Brain microvascular endothelial cell (primary cell): ENCODE measurements at regions not wholly inside any gene's neighbourhood (a gene's known extent, or its start where the extent isn't known, plus 50 kb on each side); places are given as distances from the start of the nearest gene placed in this dataset.

Source experiments
- DNase-seq: peaks from one replicate; pipeline ENCODE4 v3.0.0-alpha.2; 2020
- H3K27ac ChIP-seq: fragments of 250-450 bp; sonication (Bioruptor Pico); 2 replicates; pipeline ENCODE4 v1.5.1; 2020; ENCODE audit warnings: mild to moderate bottlenecking, moderate library complexity
- H3K27me3 ChIP-seq: fragments of 250-450 bp; sonication (Bioruptor Pico); replicated peaks from 2 replicates; pipeline ENCODE4 v1.5.1; 2020; ENCODE audit warnings: mild to moderate bottlenecking
- H3K36me3 ChIP-seq: fragments of 250-450 bp; sonication (Bioruptor Pico); replicated peaks from 2 replicates; pipeline ENCODE4 v1.5.1; 2020; ENCODE audit warnings: mild to moderate bottlenecking
- H3K4me3 ChIP-seq: 2 replicates; pipeline ENCODE4 v1.5.1; 2011; ENCODE audit warnings: low read depth, mild to moderate bottlenecking, control low read depth, low read length, moderate library complexity
- in situ Hi-C: cut with HindIII; loops from 2 replicates; pipeline ENCODE4 v1.10.0; 2017; ENCODE audit warnings: low sequenced_read_pairs, low pct_ligation_motif_present
- TF ChIP-seq, protein P1 (sequence below): IDR thresholded peaks from 2 replicates; pipeline ENCODE4 v1.5.1; 2011; ENCODE audit warnings: low read depth, mild to moderate bottlenecking, moderate library complexity, low read length, control low read depth, inconsistent platforms; ENCODE audit errors: missing control alignments

DNA sequence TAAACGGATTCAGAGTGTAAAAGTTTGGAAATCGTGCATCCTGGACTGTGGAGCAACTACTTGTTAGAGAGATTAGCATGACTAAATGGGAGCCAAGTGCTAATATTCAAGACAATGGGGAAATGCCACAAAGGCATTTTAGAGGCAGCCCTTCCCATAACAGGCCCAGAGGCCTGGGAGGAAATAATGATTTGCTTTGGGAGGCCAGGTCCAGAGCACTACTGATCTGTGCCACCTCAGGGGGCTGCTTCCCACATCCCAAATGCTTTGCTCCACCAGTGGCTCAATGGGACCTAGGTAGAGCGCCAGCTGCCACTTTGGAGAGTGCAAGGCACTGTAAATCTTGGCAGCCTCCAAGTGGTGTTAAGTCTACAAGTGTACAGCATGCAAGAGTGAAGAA lies 91.9 kb upstream of the HSF2 start:
- no peak overlapping the region for H3K4me3 ChIP-seq
- H3K36me3 ChIP-seq, result no peaks in the 10 kb centered on the region
- no peak for DNase-seq
- TF ChIP-seq, protein P1, sequence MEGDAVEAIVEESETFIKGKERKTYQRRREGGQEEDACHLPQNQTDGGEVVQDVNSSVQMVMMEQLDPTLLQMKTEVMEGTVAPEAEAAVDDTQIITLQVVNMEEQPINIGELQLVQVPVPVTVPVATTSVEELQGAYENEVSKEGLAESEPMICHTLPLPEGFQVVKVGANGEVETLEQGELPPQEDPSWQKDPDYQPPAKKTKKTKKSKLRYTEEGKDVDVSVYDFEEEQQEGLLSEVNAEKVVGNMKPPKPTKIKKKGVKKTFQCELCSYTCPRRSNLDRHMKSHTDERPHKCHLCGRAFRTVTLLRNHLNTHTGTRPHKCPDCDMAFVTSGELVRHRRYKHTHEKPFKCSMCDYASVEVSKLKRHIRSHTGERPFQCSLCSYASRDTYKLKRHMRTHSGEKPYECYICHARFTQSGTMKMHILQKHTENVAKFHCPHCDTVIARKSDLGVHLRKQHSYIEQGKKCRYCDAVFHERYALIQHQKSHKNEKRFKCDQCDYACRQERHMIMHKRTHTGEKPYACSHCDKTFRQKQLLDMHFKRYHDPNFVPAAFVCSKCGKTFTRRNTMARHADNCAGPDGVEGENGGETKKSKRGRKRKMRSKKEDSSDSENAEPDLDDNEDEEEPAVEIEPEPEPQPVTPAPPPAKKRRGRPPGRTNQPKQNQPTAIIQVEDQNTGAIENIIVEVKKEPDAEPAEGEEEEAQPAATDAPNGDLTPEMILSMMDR, result no peak
- no peaks in the 10 kb centered on the region for H3K27me3 ChIP-seq
- in situ Hi-C loops, result no loop called here
- no peak overlapping the region for H3K27ac ChIP-seq

DNA sequence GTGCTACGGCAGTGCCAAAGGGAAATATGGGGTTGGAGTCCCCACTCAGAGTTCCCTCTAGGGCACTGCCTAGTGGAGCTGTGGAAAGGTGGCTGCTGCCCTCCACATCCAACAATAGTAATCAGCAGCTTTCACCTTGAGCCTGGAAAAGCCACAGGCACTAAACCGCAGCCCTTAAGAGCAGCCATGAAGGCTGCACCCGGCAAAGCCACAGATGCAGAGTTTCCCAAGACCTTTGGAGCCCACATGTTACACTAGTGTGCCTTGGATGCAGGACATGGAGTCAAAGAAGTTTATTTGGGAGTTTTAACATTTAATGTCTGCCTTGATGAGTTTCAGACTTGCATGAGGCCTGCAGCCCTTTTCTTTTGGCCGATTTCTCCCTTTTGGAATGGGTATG lies 91.4 kb upstream of the HSF2 start:
- Histone ChIP-seq H3K27me3 (no peaks in the 10 kb centered on the region), H3K27ac (no peak overlapping the region), H3K4me3 (no peak overlapping the region), H3K36me3 (no peaks in the 10 kb centered on the region)
- in situ Hi-C loops, result no loop called here
- DNase-seq, result no peak
- TF ChIP-seq, protein P1, result no peak

DNA sequence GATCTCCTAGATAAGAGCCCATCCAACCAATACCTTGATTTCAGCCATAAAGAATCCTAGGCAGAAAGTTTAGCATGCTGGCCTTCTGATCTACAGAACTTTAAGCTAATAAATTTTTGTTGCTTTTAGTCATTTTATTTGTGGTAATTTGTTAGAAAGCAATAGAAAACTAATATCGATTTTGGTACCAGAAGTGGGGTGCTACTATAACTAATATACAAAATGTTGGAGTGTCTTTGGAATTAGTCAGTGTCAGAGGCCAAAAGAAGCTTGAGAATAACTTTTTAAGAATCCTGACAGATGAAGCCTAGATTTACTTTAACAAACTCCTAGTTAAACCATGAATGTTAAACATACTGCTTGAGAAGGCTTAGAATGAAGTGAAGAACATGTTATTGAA lies 83.6 kb upstream of the HSF2 start:
- H3K4me3 ChIP-seq, result no peak overlapping the region
- H3K27me3 ChIP-seq, result no peaks in the 10 kb centered on the region
- H3K36me3 ChIP-seq, result no peaks in the 10 kb centered on the region
- DNase-seq, result no peak
- no peak overlapping the region for H3K27ac ChIP-seq
- TF ChIP-seq, protein P1, result no peak
- in situ Hi-C loops, result no loop called here

DNA sequence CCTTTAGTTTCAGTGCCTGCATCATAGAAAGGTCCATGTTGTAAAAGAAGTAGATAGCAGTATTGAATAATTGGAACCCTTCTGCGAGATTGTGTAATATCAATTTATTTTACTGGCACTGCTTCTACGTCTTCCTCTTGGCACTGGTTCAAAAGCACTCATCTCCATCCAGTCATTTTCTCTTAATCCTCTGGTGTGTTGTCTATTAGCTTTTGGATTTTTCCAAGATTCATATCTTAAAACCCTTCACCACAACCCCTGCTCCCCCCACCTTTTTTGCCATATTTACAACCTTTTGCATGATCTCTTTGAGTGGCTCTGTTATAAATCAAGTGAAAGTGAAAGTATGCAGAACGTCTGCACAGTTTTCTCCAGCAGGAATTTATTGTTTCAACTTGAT lies 76.6 kb upstream of the HSF2 start:
- TF ChIP-seq, protein P1, result no peak
- Histone ChIP-seq H3K27ac (peak overlapping the region; percentile 11), H3K36me3 (no peaks in the 10 kb centered on the region), H3K4me3 (peak overlapping the region; percentile 44), H3K27me3 (no peaks in the 10 kb centered on the region)
- DNase-seq, result peak; percentile 34
- in situ Hi-C loops, result no loop called here

DNA sequence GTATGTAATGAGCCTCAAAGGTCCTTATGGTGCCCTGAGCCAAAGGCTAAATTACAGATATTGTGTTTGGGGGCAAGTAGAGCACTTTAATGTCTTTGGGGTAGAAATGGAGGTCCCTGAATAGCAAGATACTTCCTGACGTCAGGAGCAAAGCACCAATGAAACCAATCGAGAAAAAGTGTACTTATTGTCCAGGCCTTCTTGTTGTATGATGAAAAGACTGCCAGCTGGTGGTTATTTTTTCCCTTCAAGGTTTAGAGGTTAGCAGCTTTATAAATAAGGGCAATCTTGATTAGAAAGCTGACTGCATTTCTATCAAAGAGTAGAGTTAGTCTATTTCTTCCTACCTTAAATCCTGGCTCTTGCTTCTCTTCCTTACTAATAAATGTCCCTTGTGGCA lies 76.1 kb upstream of the HSF2 start:
- TF ChIP-seq, protein P1, result no peak
- in situ Hi-C loops, result no loop called here
- no peaks in the 10 kb centered on the region for H3K36me3 ChIP-seq
- H3K4me3 ChIP-seq, result peak overlapping the region; percentile 44
- no peaks in the 10 kb centered on the region for H3K27me3 ChIP-seq
- DNase-seq, result peak; percentile 1
- peak overlapping the region; percentile 11 for H3K27ac ChIP-seq

DNA sequence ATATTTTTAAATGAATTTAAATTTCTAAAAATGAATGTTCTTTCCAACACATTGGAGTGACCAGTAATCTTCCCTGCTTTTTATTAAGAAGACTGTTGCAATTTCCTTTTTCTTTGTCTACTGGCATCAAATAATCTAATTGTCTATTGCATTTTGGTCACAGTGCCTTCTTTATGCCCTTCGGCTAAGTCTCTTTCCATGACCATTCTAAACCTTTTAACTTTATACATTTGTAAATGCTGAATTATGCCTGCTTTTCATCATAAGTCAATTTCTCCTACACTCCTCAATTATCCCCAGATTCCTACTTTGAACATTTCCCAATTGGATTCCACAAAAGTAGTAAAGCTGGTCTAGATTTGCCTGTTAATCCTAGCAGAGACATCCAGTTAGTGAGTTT lies 69.1 kb upstream of the HSF2 start:
- Histone ChIP-seq H3K27ac (no peak overlapping the region), H3K4me3 (no peak overlapping the region), H3K36me3 (no peaks in the 10 kb centered on the region), H3K27me3 (no peaks in the 10 kb centered on the region)
- no peak for DNase-seq
- in situ Hi-C loops, result no loop called here
- TF ChIP-seq, protein P1, result no peak
